Suppressor macrophage treated with lipopolysaccharide for 4 hours (primary cell): ENCODE measurements at regions not wholly inside any gene's neighbourhood (a gene's known extent, or its start where the extent isn't known, plus 50 kb on each side); places are given as distances from the start of the nearest gene placed in this dataset.
A peak's percentile ranks its signal among the peaks of the same experiment; 100 is the strongest.
"Not testable (repeated sequence)": the region's sequence is repeated elsewhere in the genome, so short reads cannot be mapped to it uniquely, and the experiment has no call there.

Experiments used
- DNase-seq: peaks from one replicate; pipeline ENCODE4 v3.0.0-alpha.2; 2020

DNA sequence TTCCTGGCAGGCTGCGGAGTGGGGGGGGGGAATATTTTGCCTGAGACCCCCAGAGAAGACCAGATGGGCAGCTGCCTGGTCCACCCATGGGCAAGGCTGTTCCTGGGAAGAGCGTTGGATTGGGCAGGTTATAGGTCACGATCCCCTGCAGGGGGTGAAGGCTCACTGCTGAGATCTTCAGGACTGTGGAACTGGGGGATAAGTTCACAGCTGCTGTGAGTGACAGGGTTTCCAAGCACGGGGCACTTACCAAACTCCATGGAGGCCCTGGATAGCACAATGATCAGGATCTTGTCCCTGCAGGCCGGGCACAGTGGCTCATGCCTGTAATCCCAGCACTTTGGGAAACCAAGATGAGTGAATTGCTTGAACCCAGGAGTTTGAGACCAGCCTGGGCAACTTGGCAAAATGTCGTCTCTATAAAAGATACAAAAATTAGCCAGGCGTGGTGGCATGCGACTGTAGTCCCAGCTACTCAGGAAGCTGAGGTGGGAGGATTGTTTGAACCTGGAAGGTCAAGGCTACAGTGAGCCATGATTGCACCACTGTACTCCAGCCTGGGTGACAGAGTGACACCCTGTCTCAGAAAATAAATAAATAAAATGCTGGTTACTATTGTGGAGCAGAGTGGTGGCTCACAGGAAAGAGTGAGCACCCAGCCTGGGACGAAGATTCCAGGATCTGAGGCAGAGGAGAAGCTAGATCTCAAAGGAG, 68.0 kb upstream of the HELT start:
- DNase-seq: no peak

DNA sequence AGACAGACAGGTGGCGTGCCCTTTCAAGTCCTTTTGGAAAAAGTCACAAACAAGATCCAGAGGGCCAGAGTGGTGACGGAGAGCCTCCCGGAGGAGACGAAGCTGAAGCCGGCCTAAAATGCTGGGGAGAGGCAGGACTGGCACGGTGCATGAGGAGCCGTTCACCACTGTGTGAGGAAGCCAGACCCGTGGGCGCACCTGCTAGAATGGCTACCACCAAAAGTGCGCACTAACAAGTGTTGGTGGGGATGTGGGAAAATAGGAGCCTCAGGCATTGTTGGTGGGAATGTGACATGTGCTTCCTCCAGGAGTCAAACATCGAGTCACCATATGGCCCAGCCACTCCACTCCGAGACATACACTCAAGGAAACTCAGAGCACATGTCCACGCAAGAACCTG, 67.4 kb upstream of the HELT start:
- no peak for DNase-seq

DNA sequence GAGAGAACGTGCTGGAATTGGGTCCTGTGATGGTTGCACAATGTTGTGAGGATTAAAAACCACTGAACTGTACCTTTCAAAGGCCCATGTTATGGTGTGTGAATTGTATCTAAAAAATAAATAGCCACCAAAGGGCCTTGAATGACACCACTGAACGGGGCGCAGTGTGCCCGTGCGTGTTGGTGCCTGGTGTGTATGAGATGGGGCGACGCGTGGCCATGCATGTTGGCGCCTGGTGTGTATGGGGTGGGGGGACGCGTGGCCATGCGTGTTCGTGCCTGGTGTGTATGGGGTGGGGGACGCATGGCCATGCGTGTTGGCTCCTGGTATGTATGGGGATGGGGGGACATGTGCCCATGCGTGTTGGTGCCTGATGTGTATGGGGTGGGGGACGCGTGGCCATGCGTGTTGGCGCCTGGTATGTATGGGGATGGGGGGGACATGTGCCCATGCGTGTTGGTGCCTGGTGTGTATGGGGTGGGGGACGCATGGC, 66.6 kb upstream of the HELT start:
- DNase-seq: no peak

DNA sequence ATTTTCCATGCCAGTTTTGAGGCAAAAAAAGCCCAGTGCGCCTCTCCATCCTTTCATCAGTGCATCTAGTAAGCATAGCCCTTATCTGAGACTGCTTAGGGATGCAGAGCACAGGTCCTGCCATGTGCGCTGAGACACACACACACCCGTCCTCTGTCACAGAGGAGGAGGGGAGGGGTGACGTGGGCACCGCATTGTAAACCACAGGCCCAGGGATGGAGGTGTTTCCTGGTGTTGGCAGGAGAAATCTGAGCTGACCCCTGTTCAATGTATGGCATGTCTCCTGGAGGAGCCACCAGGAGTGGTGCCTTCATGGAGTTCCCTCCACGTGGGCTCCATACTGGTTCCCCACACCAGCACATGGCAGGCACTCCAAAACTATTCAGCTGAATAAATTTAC, 65.8 kb upstream of the HELT start:
- DNase-seq: no peak

DNA sequence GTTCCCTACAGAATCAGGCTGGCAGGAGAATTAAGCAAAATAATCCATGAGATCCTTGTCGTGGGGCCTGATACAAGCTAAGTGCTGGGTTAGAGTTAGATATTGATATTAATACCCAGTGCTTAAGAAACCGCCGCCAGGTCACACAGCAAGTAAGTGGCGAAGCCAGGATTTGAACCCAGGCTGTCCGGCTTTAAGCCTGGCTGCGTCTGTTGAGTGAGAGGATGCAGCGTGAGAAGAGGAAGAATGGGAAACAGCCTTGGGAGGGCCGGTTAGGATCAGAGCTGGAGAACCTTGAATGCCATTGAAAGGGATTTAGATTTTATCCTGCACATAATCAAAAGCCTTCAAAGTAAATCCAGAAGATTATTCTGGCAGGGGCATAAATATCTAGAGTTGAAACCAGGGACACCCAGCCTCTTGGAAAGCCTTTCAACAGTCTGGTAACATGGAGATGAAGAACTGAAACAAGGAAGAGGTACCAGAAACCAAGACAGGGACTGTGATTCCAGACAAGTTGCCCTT, 64.8 kb upstream of the HELT start:
- peak; percentile 24 for DNase-seq

DNA sequence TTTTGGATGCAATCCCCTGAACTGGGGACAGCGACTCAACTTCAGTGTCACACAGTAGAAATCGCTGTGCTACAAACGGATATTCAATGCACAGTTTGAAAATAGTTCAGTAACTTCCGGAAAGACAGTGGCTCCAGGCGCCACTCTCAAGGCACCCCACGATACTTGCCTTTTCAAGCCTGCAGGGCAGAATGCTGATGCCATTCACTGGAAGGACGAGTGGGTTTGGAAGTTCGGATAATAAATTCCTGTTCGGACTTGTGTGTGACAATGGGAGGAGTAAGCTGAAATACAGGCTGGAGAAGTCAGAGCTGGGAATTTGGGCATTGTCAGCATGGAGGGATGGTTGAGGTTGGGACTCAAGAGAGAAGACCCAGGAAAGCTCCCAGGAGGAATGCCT, 64.3 kb upstream of the HELT start:
- DNase-seq: no peak

DNA sequence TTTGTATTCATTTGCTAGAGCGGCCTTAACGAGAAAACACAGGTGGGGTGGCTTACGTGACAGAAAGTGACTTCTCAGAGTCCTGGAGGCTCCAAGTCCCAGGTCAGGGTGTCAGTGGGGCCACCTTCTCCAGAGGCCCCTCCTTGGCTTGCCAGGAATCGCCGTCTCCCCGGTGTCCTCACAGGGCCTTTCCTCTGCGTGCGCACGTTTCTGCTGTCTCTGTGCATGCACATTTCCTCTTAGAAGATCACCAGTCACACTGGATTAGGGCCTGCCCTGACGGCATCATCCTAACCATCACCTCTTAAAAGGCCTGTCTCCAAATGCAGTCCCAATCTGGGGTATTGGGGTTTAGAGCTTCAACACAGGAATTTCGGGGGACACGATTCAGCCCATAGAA, 63.8 kb upstream of the HELT start:
- no peak for DNase-seq

DNA sequence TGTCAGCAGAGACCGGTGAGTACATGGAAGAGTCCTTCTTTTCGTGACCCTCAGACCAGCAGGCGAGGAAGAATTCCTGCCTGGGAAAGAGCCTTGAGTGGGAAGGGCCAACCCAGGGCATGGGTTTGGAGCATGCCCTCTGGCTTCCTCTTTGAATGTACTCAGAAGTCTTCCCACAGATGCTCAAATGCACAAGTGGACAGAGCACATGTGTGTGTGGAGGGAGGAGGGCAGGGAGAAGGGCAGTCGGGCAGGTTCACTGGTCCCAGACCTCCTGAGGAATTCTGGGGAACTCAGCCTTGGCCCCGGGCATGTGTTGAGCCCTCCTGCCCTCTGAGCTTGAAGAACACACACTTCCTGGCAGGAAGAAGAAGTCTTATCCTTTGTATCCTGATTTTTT, 63.2 kb upstream of the HELT start:
- no peak for DNase-seq

DNA sequence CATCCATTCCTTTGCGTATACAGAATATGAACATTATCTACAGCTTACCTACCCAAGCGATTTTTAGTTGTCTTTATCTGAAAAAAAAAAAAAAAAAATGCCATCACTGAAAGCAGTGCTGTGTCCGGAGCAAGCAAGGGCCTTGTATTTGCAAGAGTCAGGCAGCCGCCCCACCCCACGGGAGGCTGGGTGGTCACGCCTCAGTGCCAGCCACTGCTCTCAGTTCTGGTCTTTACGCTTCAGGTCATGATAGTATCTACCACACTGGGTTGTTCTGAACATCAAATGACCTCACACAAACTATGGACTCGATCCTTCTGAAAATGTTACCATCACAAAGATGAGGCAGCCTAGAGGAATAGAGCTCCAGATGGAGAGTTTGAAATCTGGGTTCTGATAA, 62.7 kb upstream of the HELT start:
- DNase-seq: no peak

DNA sequence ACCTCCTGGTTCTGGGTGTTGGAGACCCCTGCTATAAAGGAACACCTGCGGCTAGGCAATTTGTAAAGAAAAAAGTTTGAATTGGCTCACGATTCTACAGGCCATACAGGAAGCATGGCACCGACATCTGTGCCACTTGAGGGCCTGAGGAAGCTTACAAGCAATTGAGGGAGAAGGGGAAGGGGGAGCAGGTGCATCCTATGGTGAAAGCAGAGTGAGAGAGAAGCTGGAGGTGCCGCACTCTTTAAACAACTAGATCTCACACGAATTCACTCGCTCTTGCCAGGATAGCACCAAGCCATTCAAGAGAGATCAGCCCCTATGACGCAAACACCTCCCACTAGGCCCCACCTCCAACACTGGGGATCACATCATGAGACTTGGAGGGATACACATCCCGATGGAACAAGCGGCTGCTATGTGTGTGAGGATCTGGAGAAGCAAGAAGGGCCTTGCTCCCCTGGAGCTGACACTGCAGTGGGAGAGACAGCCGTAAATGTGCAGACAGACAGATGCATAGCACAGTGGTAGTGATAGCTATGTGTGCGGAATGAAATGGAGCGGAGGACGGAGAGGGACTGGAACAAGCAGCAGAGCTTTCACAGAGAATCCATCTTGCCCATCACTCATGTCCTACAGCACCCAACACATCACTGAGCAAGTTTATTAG, 60.7 kb upstream of the HELT start:
- DNase-seq: no peak

DNA sequence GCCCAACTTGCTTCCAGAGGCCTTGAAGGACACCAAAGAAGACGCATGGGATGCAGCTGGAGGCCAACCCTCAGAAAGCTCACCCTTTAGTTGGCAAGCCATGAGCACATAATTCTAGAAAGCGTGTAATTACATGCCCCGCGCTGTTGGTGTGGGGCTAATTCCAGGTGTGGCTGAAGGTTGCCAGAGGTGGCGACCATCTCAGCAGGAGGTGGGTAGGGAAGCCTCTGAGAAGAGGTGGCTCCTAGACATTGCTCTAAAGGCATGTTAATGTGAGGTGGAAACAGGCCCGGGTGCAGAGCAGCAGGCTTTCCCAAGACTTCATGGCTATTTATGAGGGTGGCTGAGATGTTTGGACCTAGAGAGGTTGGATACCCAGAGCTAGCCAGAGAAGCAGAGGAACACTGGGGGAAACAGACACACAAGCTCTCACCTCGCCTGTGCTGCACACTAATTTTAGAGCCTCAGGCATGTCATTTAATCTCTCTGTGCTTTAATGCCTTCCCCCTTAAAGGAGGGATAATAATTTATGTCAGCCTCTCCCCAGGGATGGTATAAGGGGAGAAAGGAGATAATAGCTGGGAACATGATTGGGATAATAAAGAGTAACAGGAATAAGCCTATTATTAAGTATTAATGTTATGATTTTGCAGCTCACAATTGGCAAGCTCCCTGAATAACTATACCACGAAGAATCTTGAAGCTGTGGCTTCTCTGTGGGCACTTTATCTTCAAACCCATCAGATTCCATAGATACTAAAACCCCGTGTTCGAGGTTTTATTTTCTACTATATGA, 60.0 kb upstream of the HELT start:
- DNase-seq: no peak

DNA sequence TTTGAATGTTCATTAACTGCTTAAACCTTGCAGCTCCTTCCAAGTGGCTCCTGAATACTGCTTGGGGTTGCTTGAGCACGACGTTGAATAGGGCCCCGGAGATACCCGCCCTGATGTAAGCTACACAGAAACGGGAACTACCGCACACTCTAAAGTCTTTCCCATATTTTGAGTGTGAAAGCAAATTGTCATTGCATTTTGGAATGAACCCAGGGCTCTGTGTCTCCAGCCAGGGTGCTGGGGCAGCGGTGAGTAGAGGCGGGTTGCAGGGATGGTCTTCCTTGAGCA, 59.4 kb upstream of the HELT start:
- peak; percentile 49 for DNase-seq

DNA sequence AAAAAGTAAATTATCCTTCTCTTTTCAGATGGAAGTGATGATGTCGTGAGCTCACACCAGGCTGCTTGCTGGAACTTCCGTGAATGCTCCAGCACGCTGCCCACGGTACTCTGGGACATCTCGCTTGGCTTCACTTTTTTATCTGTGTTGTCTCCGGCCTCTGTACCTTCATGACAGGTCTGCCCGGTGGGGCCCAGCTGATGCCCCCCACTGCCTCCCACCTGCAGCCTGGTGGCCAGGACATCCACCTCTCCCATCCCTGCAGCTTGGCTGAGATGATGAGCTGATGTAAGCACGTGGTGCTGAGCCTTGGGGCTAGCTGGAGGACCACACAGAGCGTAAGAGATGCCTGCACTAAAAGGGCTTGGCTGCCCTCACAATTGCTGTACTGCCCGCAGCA, 59.0 kb upstream of the HELT start:
- DNase-seq: no peak

DNA sequence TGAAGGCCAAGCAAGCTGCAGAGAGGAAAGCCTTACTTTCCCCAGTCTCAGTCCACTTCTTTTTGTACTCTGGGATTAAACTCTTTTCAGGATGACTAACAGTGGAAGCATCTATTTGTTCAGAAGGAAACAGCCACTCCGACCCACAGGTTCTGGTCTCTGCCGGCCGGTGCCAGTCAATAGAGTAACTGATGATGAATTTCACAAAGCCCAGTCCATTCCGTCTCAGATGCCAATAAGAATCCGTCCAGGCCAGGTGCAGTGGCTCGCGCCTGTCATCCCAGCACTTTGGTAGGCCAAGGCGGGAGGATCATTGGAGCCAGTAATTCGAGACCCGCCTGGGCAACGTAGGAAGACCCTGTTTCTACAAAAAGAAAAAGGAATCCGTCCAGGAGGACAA, 58.5 kb upstream of the HELT start:
- DNase-seq: no peak

DNA sequence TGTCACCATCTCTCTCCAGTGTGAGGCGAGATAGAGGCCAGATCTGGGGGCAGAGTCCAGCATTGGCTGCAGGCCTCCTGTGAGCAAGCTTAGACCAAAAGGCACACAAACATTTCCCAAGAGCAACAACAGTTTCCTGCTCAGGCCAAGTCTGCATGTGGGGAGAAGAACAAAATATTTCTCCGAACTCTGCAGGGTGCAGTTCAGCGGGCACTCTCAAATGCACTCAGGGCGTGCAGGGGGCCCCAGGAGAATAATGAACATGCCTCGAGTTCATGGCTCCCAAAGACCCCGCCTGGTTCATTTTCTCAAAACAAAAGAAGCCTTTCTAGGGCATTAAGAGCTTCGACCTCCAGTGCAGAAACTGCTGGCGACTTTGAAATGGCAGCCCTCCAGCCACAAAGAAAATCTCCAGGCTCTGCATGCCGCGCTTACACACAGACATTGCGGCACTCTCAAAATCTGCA, 57.8 kb upstream of the HELT start:
- DNase-seq: no peak

DNA sequence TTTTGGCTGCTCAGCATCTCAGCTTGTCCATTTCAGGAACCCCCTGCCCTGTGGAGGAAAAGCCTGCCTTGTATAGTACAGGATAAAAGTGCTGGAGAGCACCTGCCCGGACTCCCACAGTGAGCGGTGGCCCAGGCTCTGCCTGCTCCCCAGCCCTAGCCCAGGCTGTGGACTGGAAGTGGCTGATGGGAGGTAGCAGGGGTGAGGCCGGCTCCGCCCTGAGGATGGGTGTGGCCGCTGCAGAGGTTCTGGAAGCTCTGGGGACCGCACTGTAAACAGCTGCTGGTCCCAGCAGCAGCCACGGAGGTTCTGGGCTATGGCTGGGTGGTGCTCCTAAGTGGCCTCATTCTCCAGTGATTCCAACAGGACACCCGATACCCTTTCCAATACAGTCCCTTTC, 56.6 kb upstream of the HELT start:
- DNase-seq: no peak

DNA sequence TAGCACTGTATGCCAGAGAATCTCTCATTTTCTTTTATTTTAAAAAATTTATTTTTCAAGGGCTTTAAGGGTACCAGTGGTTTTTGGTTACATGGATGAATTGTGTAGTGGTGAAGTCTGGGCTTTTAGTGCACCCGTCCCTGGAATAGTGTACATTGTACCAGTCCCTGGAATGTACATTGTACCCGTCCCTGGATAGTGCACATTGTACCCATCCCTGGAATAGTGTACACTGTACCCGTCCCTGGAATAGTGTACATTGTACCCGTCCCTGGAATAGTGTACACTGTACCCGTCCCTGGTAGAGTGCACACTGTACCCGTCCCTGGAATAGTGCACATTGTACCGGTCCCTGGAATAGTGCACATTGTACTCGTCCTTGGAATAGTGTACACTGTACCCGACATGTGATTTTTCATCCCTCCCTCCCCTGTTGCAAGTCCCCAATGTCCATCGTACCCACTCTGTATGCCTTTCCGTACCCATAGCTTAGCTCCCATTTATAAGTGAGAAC, 56.1 kb upstream of the HELT start:
- no peak for DNase-seq

DNA sequence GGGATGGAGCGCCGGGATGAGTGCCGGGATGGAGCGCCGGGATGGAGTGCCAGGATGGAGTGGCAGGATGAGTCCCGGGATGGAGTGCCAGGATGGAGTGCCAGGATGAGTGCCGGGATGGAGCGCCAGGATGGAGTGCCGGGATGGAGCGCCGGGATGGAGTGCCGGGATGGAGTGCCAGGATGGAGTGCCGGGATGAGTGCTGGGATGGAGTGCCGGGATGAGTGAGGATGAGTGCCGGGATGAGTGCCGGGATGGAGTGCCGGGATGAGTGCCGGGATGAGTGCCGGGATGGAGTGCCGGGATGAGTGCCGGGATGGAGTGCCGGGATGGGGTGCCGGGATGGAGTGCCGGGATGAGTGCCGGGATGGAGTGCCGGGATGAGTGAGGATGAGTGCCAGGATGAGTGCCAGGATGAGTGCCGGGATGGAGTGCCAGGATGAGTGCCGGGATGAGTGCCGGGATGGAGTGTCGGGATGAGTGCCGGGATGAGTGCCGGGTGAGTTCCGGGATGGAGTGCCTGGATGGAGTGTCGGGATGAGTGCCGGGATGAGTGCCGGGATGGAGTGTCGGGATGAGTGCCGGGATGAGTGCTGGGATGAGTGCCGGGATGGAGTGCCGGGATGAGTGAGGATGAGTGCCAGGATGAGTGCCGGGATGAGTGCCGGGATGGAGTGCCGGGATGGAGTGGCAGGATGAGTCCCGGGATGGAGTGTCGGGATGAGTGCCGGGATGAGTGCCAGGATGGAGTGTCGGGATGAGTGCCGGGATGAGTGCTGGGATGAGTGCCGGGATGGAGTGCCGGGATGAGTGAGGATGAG, 52.9 kb upstream of the HELT start:
- not testable (repeated sequence) for DNase-seq

DNA sequence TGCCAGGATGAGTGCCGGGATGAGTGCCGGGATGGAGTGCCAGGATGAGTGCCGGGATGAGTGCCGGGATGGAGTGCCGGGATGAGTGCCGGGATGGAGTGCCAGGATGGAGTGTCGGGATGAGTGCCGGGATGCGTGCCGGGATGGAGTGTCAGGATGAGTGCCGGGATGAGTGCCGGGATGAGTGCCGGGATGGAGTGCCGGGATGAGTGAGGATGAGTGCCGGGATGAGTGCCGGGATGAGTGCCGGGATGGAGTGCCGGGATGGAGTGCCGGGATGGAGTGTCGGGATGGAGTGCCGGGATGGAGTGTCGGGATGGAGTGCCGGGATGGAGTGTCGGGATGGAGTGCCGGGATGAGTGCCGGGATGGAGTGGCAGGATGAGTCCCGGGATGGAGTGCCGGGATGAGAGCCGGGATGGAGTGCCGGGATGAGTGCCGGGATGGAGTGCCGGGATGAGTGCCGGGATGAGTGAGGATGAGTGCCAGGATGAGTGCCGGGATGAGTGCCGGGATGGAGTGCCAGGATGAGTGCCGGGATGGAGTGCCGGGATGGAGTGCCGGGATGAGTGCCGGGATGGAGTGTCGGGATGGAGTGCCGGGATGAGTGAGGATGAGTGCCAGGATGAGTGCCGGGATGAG, 52.1 kb upstream of the HELT start:
- DNase-seq: not testable (repeated sequence)

DNA sequence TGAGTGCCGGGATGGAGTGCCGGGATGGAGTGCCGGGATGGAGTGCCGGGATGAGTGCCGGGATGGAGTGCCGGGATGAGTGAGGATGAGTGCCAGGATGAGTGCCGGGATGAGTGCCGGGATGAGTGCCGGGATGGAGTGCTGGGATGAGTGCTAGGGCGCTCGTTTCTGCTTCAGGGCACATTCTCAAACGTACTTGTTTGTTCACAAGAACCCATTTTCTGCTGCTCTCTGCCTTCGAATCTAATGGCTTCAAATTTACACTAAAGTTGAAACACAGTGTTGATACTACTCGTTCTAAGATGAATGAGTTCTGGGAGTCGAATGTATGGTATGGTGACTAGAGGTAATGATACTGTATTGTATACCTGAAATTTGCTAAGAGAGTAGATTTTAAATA, 50.6 kb upstream of the HELT start:
- not testable (repeated sequence) for DNase-seq

DNA sequence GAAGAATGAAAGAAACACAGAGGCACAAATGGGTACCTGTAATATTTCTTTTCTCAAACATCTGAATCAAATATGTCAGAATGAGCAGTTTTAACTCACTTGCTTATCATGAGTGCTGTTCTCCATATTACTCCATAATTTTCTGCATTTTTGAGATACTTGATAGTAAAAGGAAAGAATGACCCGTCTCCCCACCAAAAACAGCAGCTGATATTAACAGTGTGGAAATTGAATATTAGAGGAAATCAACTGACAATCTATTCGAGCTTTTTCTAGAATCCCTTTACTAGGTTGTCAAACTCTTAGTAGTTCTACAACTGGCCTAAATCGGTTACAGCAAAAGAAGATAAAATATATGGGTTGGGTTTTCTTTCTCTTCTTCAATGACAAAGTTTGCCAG, 49.9 kb upstream of the HELT start:
- DNase-seq: no peak
